BLaER1 (cell line): ENCODE measurements at regions not wholly inside any gene's neighbourhood (a gene's known extent, or its start where the extent isn't known, plus 50 kb on each side); places are given as distances from the start of the nearest gene placed in this dataset.
"Not testable (repeated sequence)": the region's sequence is repeated elsewhere in the genome, so short reads cannot be mapped to it uniquely, and the experiment has no call there.

ENCODE experiments used
- H3K27ac ChIP-seq: shearing (Covaris generic); formaldehyde crosslinking; 2 replicates; pipeline ENCODE4 v1.8.1; 2022
- H3K27me3 ChIP-seq: shearing (Covaris generic); formaldehyde crosslinking; 2 replicates; pipeline ENCODE4 v1.8.1; 2022
- H3K36me3 ChIP-seq: shearing (Covaris generic); formaldehyde crosslinking; 2 replicates; pipeline ENCODE4 v1.8.1; 2022
- H3K4me1 ChIP-seq: shearing (Covaris generic); formaldehyde crosslinking; 2 replicates; pipeline ENCODE4 v1.8.1; 2022
- H3K4me2 ChIP-seq: shearing (Covaris generic); formaldehyde crosslinking; 2 replicates; pipeline ENCODE4 v1.8.1; 2022
- H3K4me3 ChIP-seq: shearing (Covaris generic); formaldehyde crosslinking; 2 replicates; pipeline ENCODE4 v1.8.1; 2022
- H3K9ac ChIP-seq: shearing (Covaris generic); formaldehyde crosslinking; 2 replicates; pipeline ENCODE4 v1.8.1; 2022
- H3K9me3 ChIP-seq: shearing (Covaris generic); formaldehyde crosslinking; 2 replicates; pipeline ENCODE4 v1.8.1; 2022
- H4K20me1 ChIP-seq: shearing (Covaris generic); formaldehyde crosslinking; 2 replicates; pipeline ENCODE4 v1.8.1; 2022
- Cebpa-rat ChIP-seq: shearing (Covaris generic); IDR thresholded peaks from 2 replicates; pipeline ENCODE4 v1.8.1; 2022

DNA sequence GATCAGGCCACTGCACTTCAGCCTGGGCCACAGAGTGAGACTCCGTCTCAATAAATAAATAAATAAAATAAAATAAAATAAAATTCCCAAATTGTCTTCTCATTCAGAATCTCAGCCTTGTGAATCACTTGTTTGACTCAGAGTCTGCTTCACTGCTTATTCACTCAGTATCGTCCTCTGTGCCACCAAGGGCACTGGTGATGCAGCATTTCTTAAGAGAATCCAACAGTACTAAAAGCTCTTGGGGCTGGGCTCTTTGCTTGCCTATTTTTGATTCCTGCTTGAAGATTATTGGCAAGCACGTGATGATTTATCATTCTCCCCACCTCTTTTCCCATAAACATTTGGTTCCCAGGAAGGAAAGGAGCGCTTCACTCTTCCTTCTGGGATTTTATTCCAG, 54.8 kb upstream of the HMGB1 start:
- no peak overlapping the region for H3K4me3 ChIP-seq
- H3K9ac ChIP-seq, result no peak overlapping the region
- no peaks in the 10 kb centered on the region for H4K20me1 ChIP-seq
- H3K4me2 ChIP-seq, result no peak overlapping the region
- no peaks in the 10 kb centered on the region for H3K36me3 ChIP-seq
- no peak overlapping the region for H3K27ac ChIP-seq
- no peak for TF ChIP-seq Cebpa-rat
- H3K4me1 ChIP-seq, result no peaks in the 10 kb centered on the region
- no peaks in the 10 kb centered on the region for H3K27me3 ChIP-seq
- no peaks in the 10 kb centered on the region for H3K9me3 ChIP-seq

DNA sequence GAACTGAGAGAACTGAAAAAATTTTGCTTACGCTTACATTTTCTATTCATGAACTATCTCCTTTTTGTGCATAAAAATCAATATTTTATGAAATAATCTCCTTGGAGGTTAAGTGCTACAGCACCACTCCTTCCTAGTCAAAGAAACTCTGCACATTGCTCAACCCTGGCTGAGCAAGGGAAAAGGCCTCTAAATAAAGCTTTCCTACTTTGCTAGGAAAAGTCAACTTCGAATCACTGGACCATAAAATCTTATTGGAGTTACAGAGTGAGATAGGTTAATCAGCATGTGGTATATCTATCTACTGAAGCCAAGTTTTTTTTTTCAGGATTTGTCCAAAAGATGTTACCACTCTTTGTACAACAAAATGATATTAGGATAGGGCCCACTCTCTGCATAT, 57.5 kb upstream of the HMGB1 start:
- Histone ChIP-seq H3K36me3 (no peaks in the 10 kb centered on the region), H3K9ac (no peak overlapping the region), H3K27me3 (no peaks in the 10 kb centered on the region), H4K20me1 (no peaks in the 10 kb centered on the region), H3K9me3 (no peaks in the 10 kb centered on the region), H3K4me3 (no peak overlapping the region), H3K4me2 (no peak overlapping the region), H3K27ac (no peak overlapping the region), H3K4me1 (no peaks in the 10 kb centered on the region)
- TF ChIP-seq Cebpa-rat, result no peak

DNA sequence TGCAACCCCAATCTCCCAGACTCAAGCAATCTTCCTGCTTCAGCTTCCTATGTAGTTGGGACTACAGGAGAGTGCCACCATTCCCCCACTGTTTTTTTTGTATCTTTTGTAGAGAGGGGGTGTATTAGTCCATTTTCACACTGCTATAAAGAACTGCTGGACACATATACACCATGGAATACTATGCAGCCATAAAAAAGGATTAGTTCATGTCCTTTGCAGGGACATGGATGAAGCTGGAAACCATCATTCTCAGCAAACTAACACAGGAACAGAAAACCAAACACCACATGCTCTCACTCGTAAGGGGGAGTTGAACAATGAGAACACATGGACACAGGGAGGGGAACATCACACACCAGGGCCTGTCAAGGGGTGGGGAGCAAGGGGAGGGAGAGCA, 58.1 kb upstream of the HMGB1 start:
- H3K4me2 ChIP-seq, H4K20me1 ChIP-seq: not testable (repeated sequence)

DNA sequence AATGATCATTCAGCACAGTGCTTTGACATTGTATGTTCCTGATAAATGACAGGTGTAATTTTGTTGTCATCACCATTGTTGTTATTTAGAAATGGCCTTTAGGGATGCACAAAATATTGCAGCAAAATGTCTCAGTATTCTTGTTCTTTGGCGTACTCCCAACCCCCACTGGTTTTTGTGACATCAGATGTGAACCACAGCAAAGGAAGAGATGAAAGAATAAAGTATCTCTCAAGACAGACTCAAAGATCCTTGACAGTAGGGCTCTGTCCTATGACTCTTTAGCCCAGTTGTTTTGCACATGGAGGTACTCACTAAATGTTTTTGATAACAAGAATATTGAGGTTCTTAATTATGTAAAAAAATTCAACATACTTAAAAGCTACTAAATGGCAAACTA, 59.5 kb upstream of the HMGB1 start:
- H3K9ac ChIP-seq, H4K20me1 ChIP-seq, H3K9me3 ChIP-seq, H3K36me3 ChIP-seq, H3K27ac ChIP-seq, H3K4me1 ChIP-seq, H3K4me2 ChIP-seq, H3K4me3 ChIP-seq, H3K27me3 ChIP-seq: not testable (repeated sequence)

More for the DNA sequence above, 58.1 kb upstream of the HMGB1 start:
- not testable (repeated sequence) for H3K4me3 ChIP-seq, H3K27ac ChIP-seq, H3K4me1 ChIP-seq, H3K36me3 ChIP-seq, H3K9ac ChIP-seq, H3K9me3 ChIP-seq, H3K27me3 ChIP-seq

DNA sequence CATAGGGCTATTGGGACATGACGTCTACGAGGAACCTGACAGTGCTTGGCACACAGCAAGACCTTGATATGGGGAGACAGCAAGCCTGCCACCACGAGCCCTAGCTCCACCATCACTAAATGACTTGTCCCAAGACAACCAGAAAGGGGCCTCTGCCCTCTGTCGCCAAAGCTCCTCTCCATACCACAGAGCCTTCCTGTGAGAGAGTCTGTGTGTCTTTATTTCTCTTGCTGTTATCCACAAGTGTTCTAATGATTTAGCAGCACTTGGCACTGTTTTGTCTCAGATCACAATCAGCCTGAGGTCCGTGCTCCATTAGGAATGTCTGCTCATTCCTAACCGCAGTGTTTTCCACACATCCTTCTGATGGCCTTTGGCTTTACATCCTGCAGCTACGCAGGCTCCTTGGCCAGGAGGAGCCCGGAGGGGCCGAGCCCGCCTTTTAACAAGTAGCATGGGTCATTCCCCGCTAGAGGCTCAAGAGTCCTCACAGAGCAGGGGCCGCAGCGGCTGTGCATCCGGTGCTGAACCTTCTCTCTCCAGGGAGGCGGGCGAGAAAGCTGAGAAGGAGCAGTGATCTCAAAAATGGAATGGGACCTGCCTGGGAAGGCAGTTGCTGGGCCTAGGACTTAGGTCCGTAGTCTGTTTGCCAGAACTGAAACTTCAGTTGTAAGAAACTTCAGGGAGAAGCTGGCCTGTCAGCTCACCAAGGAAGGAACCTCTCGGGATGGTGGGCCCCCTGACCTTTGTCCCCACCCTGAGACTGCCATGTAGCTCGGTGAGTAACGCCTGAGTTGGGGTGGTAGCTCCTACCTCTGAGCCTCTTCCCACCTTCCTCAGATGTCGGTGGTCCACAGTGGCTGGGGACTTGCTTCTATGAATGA, 61.1 kb upstream of the HMGB1 start:
- H3K4me1 ChIP-seq, result no peaks in the 10 kb centered on the region
- no peak overlapping the region for H3K27ac ChIP-seq
- no peaks in the 10 kb centered on the region for H3K27me3 ChIP-seq
- H3K9me3 ChIP-seq, result no peaks in the 10 kb centered on the region
- TF ChIP-seq Cebpa-rat, result no peak
- H3K4me3 ChIP-seq, result no peak overlapping the region
- no peaks in the 10 kb centered on the region for H4K20me1 ChIP-seq
- H3K4me2 ChIP-seq, result no peak overlapping the region
- no peak overlapping the region for H3K9ac ChIP-seq
- no peaks in the 10 kb centered on the region for H3K36me3 ChIP-seq

DNA sequence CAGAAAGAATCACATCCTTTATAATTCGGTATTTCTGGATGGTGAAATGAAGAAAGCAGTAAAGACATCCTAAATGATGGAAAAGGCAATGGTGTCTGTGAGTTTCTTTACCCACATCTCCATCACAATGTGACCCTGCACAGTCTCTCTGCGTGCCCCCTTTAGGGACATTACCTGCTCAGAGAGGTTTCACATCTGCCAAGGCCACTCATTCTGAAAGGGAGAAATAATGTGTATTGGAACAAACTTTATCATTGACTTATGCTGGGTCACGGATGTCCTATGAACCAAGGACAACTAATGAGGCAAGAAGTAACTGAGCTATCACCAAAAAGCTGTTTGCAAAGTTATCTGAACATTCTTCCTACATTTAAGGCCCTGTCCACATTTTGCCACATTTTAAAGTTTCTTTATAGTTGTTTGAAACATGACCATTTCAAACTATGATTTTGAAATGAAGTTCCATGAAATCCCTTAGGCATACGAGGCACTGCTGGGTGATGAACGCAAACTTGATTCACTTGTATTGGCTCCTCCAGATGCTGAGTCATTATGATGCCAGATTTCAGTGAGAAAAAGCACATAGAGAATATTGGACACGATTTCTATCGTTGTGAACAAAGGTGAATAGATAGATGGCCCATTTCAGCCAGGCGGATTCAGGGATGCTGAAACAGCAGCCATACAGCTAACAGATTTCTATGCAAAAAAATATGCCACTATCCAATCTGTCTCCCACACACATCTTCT, 63.5 kb upstream of the HMGB1 start:
- H3K9ac ChIP-seq, result no peak overlapping the region
- H3K9me3 ChIP-seq, result no peaks in the 10 kb centered on the region
- no peaks in the 10 kb centered on the region for H3K27me3 ChIP-seq
- H3K4me3 ChIP-seq, result no peak overlapping the region
- no peaks in the 10 kb centered on the region for H3K36me3 ChIP-seq
- no peaks in the 10 kb centered on the region for H4K20me1 ChIP-seq
- no peak overlapping the region for H3K4me2 ChIP-seq
- no peak for TF ChIP-seq Cebpa-rat
- H3K4me1 ChIP-seq, result peaks cover 11% of the 10 kb centered on the region
- H3K27ac ChIP-seq, result no peak overlapping the region

DNA sequence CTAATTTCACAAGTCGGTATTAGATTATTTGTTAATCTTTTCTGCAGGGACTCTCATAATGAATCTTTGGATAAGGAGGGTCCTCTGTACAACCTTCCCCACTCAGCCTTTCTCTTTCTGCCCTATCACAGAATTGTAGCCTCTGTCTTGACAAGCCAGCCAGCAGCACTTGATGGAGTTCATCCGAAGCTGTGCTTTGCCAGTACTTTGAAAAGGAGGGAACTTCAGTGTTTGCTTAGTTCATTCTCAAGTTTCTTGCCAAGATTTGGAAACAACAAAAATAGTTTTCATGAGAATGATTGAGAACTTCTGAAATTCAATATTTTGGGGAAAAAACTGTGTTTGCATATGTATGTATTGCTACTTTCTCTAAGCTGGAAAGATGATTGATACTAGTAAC, 69.3 kb upstream of the HMGB1 start:
- Histone ChIP-seq H3K4me1 (peaks cover 12% of the 10 kb centered on the region), H3K9ac (no peak overlapping the region)

DNA sequence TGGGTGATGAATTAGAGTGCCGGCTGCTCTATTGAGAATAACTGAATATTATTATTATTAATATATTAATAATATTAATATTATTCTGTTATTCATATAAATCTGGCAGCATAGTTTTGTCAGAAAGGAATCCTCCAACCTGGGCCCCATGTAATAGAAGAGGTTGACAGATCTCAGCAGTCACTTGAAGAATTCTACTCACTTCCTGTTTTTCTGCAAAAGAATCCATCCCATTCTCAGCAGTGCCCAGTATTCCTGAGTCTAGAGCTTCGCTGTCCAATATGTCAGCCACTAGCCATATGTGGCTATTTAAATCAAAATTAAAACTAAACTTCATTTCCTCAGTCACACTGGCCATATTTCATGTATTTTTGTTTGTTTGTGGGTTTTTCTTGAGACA, 72.4 kb upstream of the USPL1 start:
- Histone ChIP-seq H3K27ac (no peak overlapping the region), H3K4me1 (peaks cover 11% of the 10 kb centered on the region), H3K4me2 (no peak overlapping the region), H4K20me1 (no peaks in the 10 kb centered on the region), H3K9ac (no peak overlapping the region), H3K36me3 (no peaks in the 10 kb centered on the region), H3K4me3 (no peak overlapping the region), H3K9me3 (peaks cover 34% of the 10 kb centered on the region), H3K27me3 (no peaks in the 10 kb centered on the region)
- no peak for TF ChIP-seq Cebpa-rat

More for the DNA sequence above, 69.3 kb upstream of the HMGB1 start:
- TF ChIP-seq Cebpa-rat, result no peak
- Histone ChIP-seq H3K36me3 (no peaks in the 10 kb centered on the region), H4K20me1 (no peaks in the 10 kb centered on the region), H3K4me3 (no peak overlapping the region), H3K27me3 (no peaks in the 10 kb centered on the region), H3K27ac (no peak overlapping the region), H3K9me3 (no peaks in the 10 kb centered on the region), H3K4me2 (no peak overlapping the region)

DNA sequence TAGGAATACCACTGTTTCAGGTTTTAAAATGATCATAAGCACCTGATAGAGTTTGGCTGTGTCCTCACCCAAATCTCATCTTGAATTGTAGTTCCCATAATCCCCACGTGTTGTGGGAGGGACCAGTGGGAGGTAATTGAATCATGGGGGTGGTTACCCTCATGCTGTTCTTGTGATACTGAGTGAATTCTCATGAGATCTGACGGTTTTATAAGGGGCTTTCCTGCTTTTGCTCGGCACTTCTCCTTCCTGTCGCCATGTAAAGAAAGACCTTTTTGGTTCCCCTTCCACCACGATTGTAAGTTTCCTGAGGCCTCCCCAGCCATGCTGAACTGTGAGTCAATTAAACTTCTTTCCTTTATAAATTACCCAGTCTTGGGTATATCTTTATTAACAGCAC, 69.7 kb upstream of the USPL1 start:
- not testable (repeated sequence) for H3K27ac ChIP-seq, H3K9ac ChIP-seq, H3K36me3 ChIP-seq, H3K27me3 ChIP-seq, H3K4me3 ChIP-seq, H4K20me1 ChIP-seq
- H3K9me3 ChIP-seq, result peaks cover 34% of the 10 kb centered on the region
- peak overlapping the region; percentile 7; the same call in 1 of the 2 replicates for H3K4me2 ChIP-seq
- H3K4me1 ChIP-seq, result peaks cover 11% of the 10 kb centered on the region

DNA sequence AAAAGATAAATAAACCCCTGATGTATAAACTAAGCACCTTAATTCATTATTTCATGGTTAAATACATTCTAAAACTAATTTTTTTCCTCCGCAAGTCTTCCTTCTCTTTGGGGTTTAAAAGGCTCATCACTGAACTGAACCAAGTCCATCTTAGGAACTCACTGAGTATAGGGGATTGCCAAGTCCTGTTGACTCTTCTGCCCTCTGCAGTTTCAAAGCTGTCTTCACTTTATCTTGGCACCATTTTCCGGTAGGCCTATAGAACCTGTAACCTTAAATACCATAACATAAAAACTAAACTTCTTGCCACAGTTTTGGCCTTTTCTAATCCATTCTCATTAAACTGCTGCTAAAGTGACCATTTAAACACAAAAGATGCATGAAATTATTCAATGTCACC, 66.5 kb upstream of the USPL1 start:
- no peak overlapping the region for H3K4me3 ChIP-seq

More for the DNA sequence above, 66.5 kb upstream of the USPL1 start:
- no peaks in the 10 kb centered on the region for H4K20me1 ChIP-seq
- peaks cover 11% of the 10 kb centered on the region for H3K4me1 ChIP-seq
- H3K27me3 ChIP-seq, result no peaks in the 10 kb centered on the region
- H3K9me3 ChIP-seq, result peaks cover 28% of the 10 kb centered on the region
- no peak overlapping the region for H3K9ac ChIP-seq
- TF ChIP-seq Cebpa-rat, result no peak
- no peak overlapping the region for H3K27ac ChIP-seq
- no peaks in the 10 kb centered on the region for H3K36me3 ChIP-seq
- no peak overlapping the region for H3K4me2 ChIP-seq
